Heart left ventricle (tissue), 13 donors: ENCODE measurements at regions not wholly inside any gene's neighbourhood (a gene's known extent, or its start where the extent isn't known, plus 50 kb on each side); places are given as distances from the start of the nearest gene placed in this dataset.
"Not testable (repeated sequence)": the region's sequence is repeated elsewhere in the genome, so short reads cannot be mapped to it uniquely, and the experiment has no call there.

Experiments
- CTCF ChIP-seq, 12 donors: fragments of 200-600 bp; sonication (generic) in 4 of 12; IDR thresholded peaks; one replicate each; pipeline versions ENCODE4 v1.5.0 to v1.8.0; 2018 to 2022; ENCODE audit warnings: antibody characterized with exemption in 12 of 12, mild to moderate bottlenecking in 5 of 12
- POLR2A ChIP-seq, 2 donors: fragments of 450-650 bp; IDR thresholded peaks; one replicate each; pipeline ENCODE4 v1.6.1; 2017; ENCODE audit warnings: antibody characterized with exemption in 2 of 2, mild to moderate bottlenecking in 2 of 2, moderate library complexity in 2 of 2
- donor health status: ischemic (EF 13 %, LVEDD 7.1; RV severe dilation, severe dysfunction).
- donor health status: DM: no; HTN: yes; CAD: no.
- donor health status: DM: no; HTN: no; CAD: no.
- donor health status: ischemic (EF 25% LVEDD 6.9; RV normal size, moderate dysfunction).
- donor health status: ischemic (EF 25% LVEDD 5.7; RV mildly dilated, moderate dysfunction).
- donor health status: ischemic (EF 35%, LVEDD 5.7; RV mildly dilated, moderate dysfunction).
- donor health status: nonischemic (EF 11% LVEDD 7.7; RV severe dilation, severe dysfunction).
- donor health status: DM: yes; HTN: yes; CAD: no.
- donor health status: PGD.
- donor health status: ischemic (EF 29% LVEDD 5.4; RV normal size, mild dysfunction).
- donor health status: nonischemic (EF 23%, LVEDD 6.1; RV moderate dilation, normal function).

DNA sequence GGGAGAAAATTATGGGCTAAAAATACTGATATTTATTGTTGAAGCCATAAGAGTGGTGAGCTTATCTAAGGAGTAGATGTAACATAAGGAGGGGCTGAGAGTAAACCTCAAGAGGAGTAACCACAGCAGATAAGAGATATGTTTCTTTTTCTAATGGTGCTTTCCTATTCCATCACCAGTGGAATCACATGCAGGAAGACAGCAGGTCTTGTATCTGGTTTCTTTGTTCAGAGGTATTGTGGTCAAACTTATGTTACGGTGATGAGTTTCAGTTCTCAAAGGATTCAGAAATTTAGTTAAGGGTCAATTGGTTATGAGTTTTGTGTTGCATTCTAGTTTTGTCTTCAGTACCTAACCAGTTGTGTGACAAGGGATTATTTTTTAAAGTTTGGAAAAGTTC, 225.4 kb downstream of the DAZ2 start:
- TF ChIP-seq POLR2A, CTCF (IDR thresholded peaks at IDR 0.05): not testable (repeated sequence)
